ENCODE measurements at regions not wholly inside any gene's neighbourhood (a gene's known extent, or its start where the extent isn't known, plus 50 kb on each side); places are given as distances from the start of the nearest gene placed in this dataset.

DNA sequence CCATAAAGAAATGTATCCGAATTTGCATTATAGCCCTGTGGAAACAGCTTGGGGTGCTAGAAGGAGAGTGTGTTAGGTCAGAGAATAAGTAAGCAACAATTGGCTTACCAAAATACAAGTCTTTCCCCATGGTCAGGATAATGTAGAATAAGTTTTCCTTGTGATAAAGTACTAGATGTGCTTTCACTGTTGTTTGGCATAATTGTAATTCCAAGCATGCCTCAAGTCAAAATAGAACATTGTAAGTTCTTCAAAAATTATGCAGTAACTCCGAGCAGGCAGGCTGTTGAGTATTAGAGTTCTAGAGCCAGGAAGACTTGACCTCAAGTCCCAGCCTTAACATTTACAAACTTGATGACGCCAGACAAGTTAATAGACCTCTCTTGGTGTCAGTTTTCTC, 242.0 kb downstream of the TUSC7 start:
- DNase-seq, result no peak
- H3K4me1 Mint-ChIP-seq (ENCODE audit: low read depth), result no peaks in the 10 kb centered on the region
- peaks cover 1% of the 10 kb centered on the region; the same call in 1 of the 2 replicates for H3K27me3 Mint-ChIP-seq (ENCODE audit: insufficient read depth)
- H3K9me3 Mint-ChIP-seq, result peaks cover 47% of the 10 kb centered on the region
- H3K27ac Mint-ChIP-seq, result no peak overlapping the region
- H3K4me3 Mint-ChIP-seq, result no peak overlapping the region
- H3K36me3 Mint-ChIP-seq (ENCODE audit: low read depth), result no peaks in the 10 kb centered on the region
- TF ChIP-seq, protein P1, sequence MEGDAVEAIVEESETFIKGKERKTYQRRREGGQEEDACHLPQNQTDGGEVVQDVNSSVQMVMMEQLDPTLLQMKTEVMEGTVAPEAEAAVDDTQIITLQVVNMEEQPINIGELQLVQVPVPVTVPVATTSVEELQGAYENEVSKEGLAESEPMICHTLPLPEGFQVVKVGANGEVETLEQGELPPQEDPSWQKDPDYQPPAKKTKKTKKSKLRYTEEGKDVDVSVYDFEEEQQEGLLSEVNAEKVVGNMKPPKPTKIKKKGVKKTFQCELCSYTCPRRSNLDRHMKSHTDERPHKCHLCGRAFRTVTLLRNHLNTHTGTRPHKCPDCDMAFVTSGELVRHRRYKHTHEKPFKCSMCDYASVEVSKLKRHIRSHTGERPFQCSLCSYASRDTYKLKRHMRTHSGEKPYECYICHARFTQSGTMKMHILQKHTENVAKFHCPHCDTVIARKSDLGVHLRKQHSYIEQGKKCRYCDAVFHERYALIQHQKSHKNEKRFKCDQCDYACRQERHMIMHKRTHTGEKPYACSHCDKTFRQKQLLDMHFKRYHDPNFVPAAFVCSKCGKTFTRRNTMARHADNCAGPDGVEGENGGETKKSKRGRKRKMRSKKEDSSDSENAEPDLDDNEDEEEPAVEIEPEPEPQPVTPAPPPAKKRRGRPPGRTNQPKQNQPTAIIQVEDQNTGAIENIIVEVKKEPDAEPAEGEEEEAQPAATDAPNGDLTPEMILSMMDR (IDR thresholded peaks at IDR 0.05), result no peak

DNA sequence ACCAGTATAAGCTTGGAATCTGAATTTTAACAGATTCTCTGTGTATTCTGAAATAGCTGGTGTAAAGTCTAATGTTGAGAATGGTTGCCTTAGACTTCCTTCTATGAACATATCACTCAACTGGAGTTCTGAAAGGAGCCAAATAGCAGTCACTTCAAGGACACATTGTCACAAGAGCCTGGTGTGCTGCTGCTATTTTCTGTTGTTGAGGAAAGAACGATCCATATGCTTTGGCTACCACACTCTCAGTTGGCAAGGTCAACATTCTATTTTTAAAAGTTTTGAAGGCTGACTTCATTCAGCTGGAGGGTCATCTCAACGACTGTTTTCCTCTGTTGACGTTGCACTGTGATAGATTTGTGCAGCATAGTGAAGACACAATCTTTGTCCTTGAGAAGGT, 248.7 kb downstream of the TUSC7 start:
- H3K4me3 Mint-ChIP-seq, result no peak overlapping the region
- no peaks in the 10 kb centered on the region for H3K27me3 Mint-ChIP-seq (ENCODE audit: insufficient read depth)
- H3K4me1 Mint-ChIP-seq (ENCODE audit: low read depth), result no peaks in the 10 kb centered on the region
- no peak overlapping the region for H3K27ac Mint-ChIP-seq
- DNase-seq, result no peak
- H3K36me3 Mint-ChIP-seq (ENCODE audit: low read depth), result no peaks in the 10 kb centered on the region
- TF ChIP-seq, protein P1 (IDR thresholded peaks at IDR 0.05), result no peak
- H3K9me3 Mint-ChIP-seq, result peaks cover 28% of the 10 kb centered on the region

DNA sequence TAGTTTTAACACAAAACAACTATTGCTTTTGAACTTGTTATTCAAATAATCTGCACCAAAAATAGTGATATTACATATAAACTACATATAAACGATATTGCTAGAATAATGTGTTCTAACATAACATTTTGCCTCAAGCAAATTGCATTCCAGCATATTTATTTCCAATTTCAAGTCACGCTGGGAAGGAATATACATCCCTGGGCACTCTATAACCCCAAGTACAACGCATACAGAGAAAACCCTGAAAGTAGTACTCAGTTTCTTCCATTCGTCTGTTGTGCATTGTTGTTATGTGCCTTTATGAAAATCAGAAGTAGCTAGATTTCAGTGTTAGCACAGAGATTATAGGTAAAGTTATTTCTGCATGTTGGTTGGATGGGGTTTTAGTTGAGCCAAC, 251.5 kb downstream of the TUSC7 start:
- Mint-ChIP-seq H3K36me3 (ENCODE audit: low read depth) (no peaks in the 10 kb centered on the region), H3K27me3 (ENCODE audit: insufficient read depth) (no peaks in the 10 kb centered on the region), H3K27ac (no peak overlapping the region), H3K4me1 (ENCODE audit: low read depth) (no peaks in the 10 kb centered on the region), H3K9me3 (peaks cover 23% of the 10 kb centered on the region), H3K4me3 (no peak overlapping the region)
- no peak for DNase-seq
- TF ChIP-seq, protein P1 (IDR thresholded peaks at IDR 0.05), result no peak

DNA sequence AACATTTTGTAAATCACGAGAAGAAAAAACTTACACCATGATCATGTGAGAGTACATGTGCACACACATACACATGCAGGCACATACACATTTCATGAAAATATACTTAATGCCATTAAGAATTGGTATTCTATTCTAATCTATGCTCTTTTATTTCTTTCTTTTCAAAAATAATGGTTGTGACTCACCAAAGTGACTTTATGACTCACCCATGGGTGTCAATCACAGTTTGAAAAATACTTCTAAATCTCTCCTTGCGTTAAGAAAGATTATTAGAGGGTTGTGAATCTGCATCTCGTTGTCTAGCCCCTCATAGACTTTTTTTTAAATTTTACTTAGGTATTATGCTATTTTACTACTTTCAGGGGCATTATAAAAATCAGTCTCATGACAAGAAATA, 254.2 kb downstream of the TUSC7 start:
- H3K27me3 Mint-ChIP-seq (ENCODE audit: insufficient read depth), result no peaks in the 10 kb centered on the region

DNA sequence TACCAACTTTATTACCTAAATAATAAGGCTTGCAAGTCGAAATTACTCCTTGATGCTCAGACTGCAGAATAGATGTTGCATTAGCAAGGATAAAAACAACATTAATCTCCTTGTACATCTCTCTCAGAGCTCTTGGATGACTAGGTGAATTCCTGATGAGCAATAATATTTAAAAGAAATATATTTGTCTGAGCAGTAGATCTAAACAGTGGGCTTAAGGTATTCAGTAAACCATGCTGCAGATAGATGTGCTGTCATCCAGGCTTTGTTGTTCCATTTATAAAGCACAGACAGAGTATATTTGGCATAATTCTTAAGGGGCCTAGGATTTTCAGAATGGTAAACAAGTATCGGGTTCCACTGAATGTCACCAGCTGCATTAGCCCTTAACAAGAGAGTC, 257.1 kb downstream of the TUSC7 start:
- H3K27ac Mint-ChIP-seq, result no peak overlapping the region
- H3K9me3 Mint-ChIP-seq, result peaks cover 43% of the 10 kb centered on the region
- H3K27me3 Mint-ChIP-seq (ENCODE audit: insufficient read depth), result no peaks in the 10 kb centered on the region
- TF ChIP-seq, protein P1 (IDR thresholded peaks at IDR 0.05), result no peak
- no peaks in the 10 kb centered on the region for H3K36me3 Mint-ChIP-seq (ENCODE audit: low read depth)
- no peak for DNase-seq
- no peak overlapping the region for H3K4me3 Mint-ChIP-seq
- H3K4me1 Mint-ChIP-seq (ENCODE audit: low read depth), result no peaks in the 10 kb centered on the region

More for the DNA sequence above, 254.2 kb downstream of the TUSC7 start:
- no peak overlapping the region for H3K4me3 Mint-ChIP-seq
- no peak overlapping the region for H3K27ac Mint-ChIP-seq
- DNase-seq, result no peak
- TF ChIP-seq, protein P1 (IDR thresholded peaks at IDR 0.05), result no peak
- no peaks in the 10 kb centered on the region for H3K4me1 Mint-ChIP-seq (ENCODE audit: low read depth)
- peaks cover 30% of the 10 kb centered on the region for H3K9me3 Mint-ChIP-seq
- H3K36me3 Mint-ChIP-seq (ENCODE audit: low read depth), result no peaks in the 10 kb centered on the region

DNA sequence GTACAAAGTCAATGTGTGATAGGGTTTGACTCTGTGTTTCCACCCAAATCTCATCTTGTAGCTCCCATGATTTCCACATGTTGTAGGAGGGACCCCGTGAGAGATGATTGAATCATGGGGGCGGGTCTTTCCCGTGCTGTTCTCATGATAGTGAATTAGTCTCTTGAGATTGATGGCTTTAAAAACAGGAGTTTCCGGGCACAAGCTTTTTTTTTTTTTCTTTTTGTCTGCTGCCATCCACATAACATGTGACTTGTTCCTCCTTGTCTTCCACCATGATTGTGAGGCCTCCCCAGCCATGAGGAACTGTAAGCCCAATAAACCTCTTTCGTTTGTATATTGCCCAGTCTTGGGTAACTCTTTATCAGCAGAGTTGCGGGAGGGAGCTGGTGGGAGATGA, 259.6 kb downstream of the TUSC7 start:
- TF ChIP-seq, protein P1 (IDR thresholded peaks at IDR 0.05), result no peak
- no peak for DNase-seq
- Mint-ChIP-seq H3K36me3 (ENCODE audit: low read depth) (no peaks in the 10 kb centered on the region), H3K27me3 (ENCODE audit: insufficient read depth) (no peaks in the 10 kb centered on the region), H3K27ac (no peak overlapping the region), H3K4me1 (ENCODE audit: low read depth) (no peaks in the 10 kb centered on the region), H3K4me3 (no peak overlapping the region), H3K9me3 (peaks cover 43% of the 10 kb centered on the region)
